ENCODE measurements at regions not wholly inside any gene's neighbourhood (a gene's known extent, or its start where the extent isn't known, plus 50 kb on each side); places are given as distances from the start of the nearest gene placed in this dataset.

- TF ChIP-seq CTCF (conservative IDR thresholded peaks at IDR 0.05 in 1 of 2, IDR thresholded peaks at IDR 0.05 in 1 of 2; ENCODE audit: low read depth in 1 of 2, low read length in 2 of 2): no peak
- no peak for TF ChIP-seq EZH2 (IDR thresholded peaks at IDR 0.05; ENCODE audit: low read length, missing control alignments)
Measured at GRCh38 chr10:24080207-24080606, 128.7 kb upstream of the KIAA1217 start.
